A549 (cell line): ENCODE measurements at regions not wholly inside any gene's neighbourhood (a gene's known extent, or its start where the extent isn't known, plus 50 kb on each side); places are given as distances from the start of the nearest gene placed in this dataset.

Experiments used
- KDM5A ChIP-seq: fragments of 200-600 bp; sonication (generic); IDR thresholded peaks from 2 replicates; pipeline ENCODE4 v1.6.1; 2016; ENCODE audit warnings: antibody characterized with exemption, mild to moderate bottlenecking
- MYC ChIP-seq: IDR thresholded peaks from 2 replicates; pipeline ENCODE4 v1.6.1; 2012; ENCODE audit warnings: mild to moderate bottlenecking, inconsistent platforms, low read length, improper control_type of control experiment, borderline replicate concordance
- POLR2A ChIP-seq: IDR thresholded peaks from 2 replicates; pipeline ENCODE4 v1.6.1; 2012; ENCODE audit warnings: mild to moderate bottlenecking, low read length
- TF ChIP-seq, protein P1 (sequence below): fragments of >200 bp; sonication (Bioruptor Twin); formaldehyde crosslinking; IDR thresholded peaks from 3 replicates; pipeline ENCODE4 v1.5.1; 2016
- TF ChIP-seq, protein P2 (sequence below): IDR thresholded peaks from 2 replicates; pipeline ENCODE4 v1.6.1; 2012

DNA sequence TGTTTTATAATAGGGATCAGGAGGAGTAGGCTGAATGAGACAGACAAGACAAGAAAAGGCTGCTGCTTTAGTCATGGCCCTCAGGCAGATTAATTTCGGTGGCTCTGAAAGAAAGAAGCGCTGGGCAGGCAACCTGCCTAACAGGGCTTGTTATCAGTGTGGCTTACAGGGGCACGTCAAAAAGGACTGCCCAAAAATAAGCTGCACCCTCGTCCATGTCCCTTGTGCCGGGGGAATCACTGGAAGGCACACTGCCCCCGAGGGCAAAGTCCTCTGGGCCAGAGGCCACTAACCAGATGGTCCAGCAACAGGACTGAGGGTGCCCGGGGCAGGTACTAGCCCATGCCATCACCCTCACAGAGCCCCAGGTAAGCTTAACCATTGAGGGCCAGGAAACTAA is 188.5 kb downstream of the IGSF11 start:
- TF ChIP-seq, protein P1, sequence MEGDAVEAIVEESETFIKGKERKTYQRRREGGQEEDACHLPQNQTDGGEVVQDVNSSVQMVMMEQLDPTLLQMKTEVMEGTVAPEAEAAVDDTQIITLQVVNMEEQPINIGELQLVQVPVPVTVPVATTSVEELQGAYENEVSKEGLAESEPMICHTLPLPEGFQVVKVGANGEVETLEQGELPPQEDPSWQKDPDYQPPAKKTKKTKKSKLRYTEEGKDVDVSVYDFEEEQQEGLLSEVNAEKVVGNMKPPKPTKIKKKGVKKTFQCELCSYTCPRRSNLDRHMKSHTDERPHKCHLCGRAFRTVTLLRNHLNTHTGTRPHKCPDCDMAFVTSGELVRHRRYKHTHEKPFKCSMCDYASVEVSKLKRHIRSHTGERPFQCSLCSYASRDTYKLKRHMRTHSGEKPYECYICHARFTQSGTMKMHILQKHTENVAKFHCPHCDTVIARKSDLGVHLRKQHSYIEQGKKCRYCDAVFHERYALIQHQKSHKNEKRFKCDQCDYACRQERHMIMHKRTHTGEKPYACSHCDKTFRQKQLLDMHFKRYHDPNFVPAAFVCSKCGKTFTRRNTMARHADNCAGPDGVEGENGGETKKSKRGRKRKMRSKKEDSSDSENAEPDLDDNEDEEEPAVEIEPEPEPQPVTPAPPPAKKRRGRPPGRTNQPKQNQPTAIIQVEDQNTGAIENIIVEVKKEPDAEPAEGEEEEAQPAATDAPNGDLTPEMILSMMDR: no peak
- TF ChIP-seq POLR2A (no peak), MYC (no peak), KDM5A (no peak)
- TF ChIP-seq, protein P2, sequence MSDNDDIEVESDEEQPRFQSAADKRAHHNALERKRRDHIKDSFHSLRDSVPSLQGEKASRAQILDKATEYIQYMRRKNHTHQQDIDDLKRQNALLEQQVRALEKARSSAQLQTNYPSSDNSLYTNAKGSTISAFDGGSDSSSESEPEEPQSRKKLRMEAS: no peak
